OCI-LY7 (cell line): ENCODE measurements at regions not wholly inside any gene's neighbourhood (a gene's known extent, or its start where the extent isn't known, plus 50 kb on each side); places are given as distances from the start of the nearest gene placed in this dataset.

Source experiments
- BruUV-seq: library from RNA; stranded (reverse); fragments of 400-500 nt; replicated peaks from 2 replicates; lab custom pipeline; 2021; lab: Mats Ljungman, UMichigan
- CTCF ChIA-PET: fragments of 300-600 bp; sonication (Branson Sonifier 250); formaldehyde crosslinking; loops from one replicate; lab custom pipeline; 2022; ENCODE audit warnings: antibody characterized with exemption; ENCODE audit not compliant: unreplicated experiment; lab: Charles Lee
- POLR2A ChIA-PET: fragments of 300-600 bp; sonication (Branson Sonifier 250); formaldehyde crosslinking; loops from one replicate; lab custom pipeline; 2022; ENCODE audit warnings: antibody characterized with exemption; lab: Charles Lee
- DNase-seq: peaks from one replicate; pipeline ENCODE4 v3.0.0-alpha.2; 2015; ENCODE audit warnings: low spot score
- H2AFZ ChIP-seq: fragments of 200-600 bp; sonication (generic), shearing (Covaris generic); 2 replicates; pipeline ENCODE4 v1.6.1; 2014; ENCODE audit warnings: mild to moderate bottlenecking, antibody characterized with exemption, low read length, moderate library complexity
- H3K27ac ChIP-seq: fragments of 200-600 bp; sonication (generic); 2 replicates; pipeline ENCODE4 v1.5.1; 2014; ENCODE audit warnings: mixed run types, low read depth, mild to moderate bottlenecking, moderate library complexity, low read length, inconsistent platforms; ENCODE audit not compliant: poor library complexity, severe bottlenecking
- H3K36me3 ChIP-seq: fragments of 200-600 bp; sonication (generic); 2 replicates; pipeline ENCODE4 v1.6.1; 2014; ENCODE audit warnings: mild to moderate bottlenecking, antibody characterized with exemption, low read length, moderate library complexity, mixed read lengths; ENCODE audit not compliant: insufficient read depth
- H3K4me1 ChIP-seq: fragments of 200-600 bp; sonication (generic); 2 replicates; pipeline ENCODE4 v1.5.1; 2014; ENCODE audit warnings: mild to moderate bottlenecking, low read length; ENCODE audit not compliant: insufficient read depth, poor library complexity, severe bottlenecking
- H3K4me2 ChIP-seq: fragments of 200-600 bp; sonication (generic); 2 replicates; pipeline ENCODE4 v1.6.1; 2014; ENCODE audit warnings: mild to moderate bottlenecking, low read length
- H3K4me3 ChIP-seq: fragments of 200-600 bp; sonication (generic); 2 replicates; pipeline ENCODE4 v1.5.1; 2014; ENCODE audit warnings: mild to moderate bottlenecking, low read depth, low read length; ENCODE audit not compliant: poor library complexity, severe bottlenecking
- H3K79me2 ChIP-seq: fragments of 200-600 bp; sonication (generic); 2 replicates; pipeline ENCODE4 v1.6.1; 2016; ENCODE audit warnings: low read depth, mild to moderate bottlenecking, low read length, moderate library complexity, mixed read lengths; ENCODE audit not compliant: insufficient read depth
- H3K9me2 ChIP-seq: fragments of 200-600 bp; sonication (generic); 2 replicates; pipeline ENCODE4 v1.6.1; 2016; ENCODE audit warnings: mild to moderate bottlenecking, low read length, mixed read lengths; ENCODE audit not compliant: insufficient read depth
- H3K9me3 ChIP-seq: fragments of 200-600 bp; sonication (generic); 2 replicates; pipeline ENCODE4 v1.6.1; 2014; ENCODE audit warnings: mild to moderate bottlenecking, mixed run types, low read length, mixed read lengths
- H4K20me1 ChIP-seq: fragments of 200-600 bp; sonication (generic); 2 replicates; pipeline ENCODE4 v1.6.1; 2014; ENCODE audit warnings: mild to moderate bottlenecking, antibody characterized with exemption, low read length, moderate library complexity, mixed read lengths; ENCODE audit not compliant: insufficient read depth
- EZH2phosphoT487 ChIP-seq: fragments of 200-600 bp; sonication (generic); IDR thresholded peaks from 2 replicates; pipeline ENCODE4 v1.6.1; 2018; ENCODE audit warnings: low read depth, borderline replicate concordance, mild to moderate bottlenecking, mixed run types, antibody characterized with exemption, low read length, moderate library complexity, mixed read lengths
- intact Hi-C: fragments of 100-400 bp; cut with micrococcal nuclease; formaldehyde crosslinking; loops from one replicate; pipeline ENCODE4 v1.10.0; 2022; ENCODE audit not compliant: unreplicated experiment
- TF ChIP-seq, protein P1 (sequence below): fragments of 200-600 bp; sonication (generic); conservative IDR thresholded peaks from 2 replicates; pipeline ENCODE4 v1.5.1; 2014; ENCODE audit warnings: mild to moderate bottlenecking, antibody characterized with exemption, low read length, moderate library complexity, mixed read lengths

DNA sequence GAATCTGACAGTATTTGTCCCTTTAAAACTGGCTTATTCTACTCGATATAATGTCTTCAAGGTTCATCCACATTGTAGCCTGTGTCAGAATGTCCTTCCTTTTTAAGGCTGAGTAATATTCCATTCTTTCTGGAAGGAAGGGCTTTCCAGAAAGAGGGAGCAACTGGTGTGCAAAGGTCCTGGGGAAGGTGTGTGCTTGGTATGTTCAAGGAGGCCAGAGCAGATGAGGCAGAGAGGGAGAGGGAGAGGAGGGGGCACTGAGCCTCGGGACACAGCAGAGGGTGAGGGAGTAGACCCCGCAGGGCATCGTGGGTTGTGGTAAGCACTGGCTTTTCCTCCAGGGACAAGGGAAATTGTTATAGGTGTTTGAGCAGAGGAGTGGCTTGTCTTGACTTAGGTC is 90.9 kb upstream of the NCOR2 start:
- TF ChIP-seq, protein P1, sequence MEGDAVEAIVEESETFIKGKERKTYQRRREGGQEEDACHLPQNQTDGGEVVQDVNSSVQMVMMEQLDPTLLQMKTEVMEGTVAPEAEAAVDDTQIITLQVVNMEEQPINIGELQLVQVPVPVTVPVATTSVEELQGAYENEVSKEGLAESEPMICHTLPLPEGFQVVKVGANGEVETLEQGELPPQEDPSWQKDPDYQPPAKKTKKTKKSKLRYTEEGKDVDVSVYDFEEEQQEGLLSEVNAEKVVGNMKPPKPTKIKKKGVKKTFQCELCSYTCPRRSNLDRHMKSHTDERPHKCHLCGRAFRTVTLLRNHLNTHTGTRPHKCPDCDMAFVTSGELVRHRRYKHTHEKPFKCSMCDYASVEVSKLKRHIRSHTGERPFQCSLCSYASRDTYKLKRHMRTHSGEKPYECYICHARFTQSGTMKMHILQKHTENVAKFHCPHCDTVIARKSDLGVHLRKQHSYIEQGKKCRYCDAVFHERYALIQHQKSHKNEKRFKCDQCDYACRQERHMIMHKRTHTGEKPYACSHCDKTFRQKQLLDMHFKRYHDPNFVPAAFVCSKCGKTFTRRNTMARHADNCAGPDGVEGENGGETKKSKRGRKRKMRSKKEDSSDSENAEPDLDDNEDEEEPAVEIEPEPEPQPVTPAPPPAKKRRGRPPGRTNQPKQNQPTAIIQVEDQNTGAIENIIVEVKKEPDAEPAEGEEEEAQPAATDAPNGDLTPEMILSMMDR = no peak
- no peak for TF ChIP-seq EZH2phosphoT487
- no TSS peak for BruUV-seq

DNA sequence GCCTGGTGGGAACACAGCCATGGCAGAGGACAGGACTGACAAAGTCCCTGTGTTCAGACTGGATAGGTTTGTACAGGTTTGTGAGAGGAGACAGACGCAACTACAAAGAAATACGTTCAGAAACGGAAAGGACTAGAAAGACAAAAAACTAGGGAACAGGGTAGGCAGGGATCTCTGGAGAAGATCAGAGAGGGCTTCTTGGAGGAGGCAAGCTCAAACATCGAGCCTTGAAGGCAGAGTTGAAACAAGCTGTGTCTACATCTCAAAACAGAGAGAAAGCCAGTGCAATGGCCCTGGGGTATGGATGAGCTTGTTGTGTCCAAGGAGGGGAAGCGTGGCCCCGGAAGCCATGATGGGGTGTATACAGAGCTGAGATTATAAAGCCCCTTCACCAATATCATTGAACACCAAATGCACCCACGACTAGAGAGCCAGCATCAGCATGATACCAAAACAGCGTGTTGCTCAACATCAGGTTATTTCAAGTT is 89.6 kb upstream of the NCOR2 start:
- ChIA-PET POLR2A (interaction anchor here (1.1 kb wide), 1 partner anchor 10 kb away, joined by 3 read pairs; no protein-coding TSS in a partner anchor), CTCF (no interaction called here)
- H3K4me2 ChIP-seq = no peak overlapping the region
- no peaks in the 10 kb centered on the region for H3K36me3 ChIP-seq
- no TSS peak for BruUV-seq
- H2AFZ ChIP-seq = no peak overlapping the region
- no peaks in the 10 kb centered on the region for H4K20me1 ChIP-seq
- H3K4me3 ChIP-seq = no peak overlapping the region
- DNase-seq = no peak
- TF ChIP-seq, protein P1 = no peak
- intact Hi-C loops = no loop called here
- H3K9me2 ChIP-seq = no peaks in the 10 kb centered on the region
- H3K9me3 ChIP-seq = no peaks in the 10 kb centered on the region
- H3K4me1 ChIP-seq = no peaks in the 10 kb centered on the region
- no peaks in the 10 kb centered on the region for H3K79me2 ChIP-seq
- H3K27ac ChIP-seq = no peak overlapping the region

More for the DNA sequence above, 90.9 kb upstream of the NCOR2 start:
- Histone ChIP-seq H2AFZ (no peak overlapping the region), H3K27ac (no peak overlapping the region), H3K79me2 (no peaks in the 10 kb centered on the region), H3K9me3 (no peaks in the 10 kb centered on the region), H3K4me2 (no peak overlapping the region), H3K36me3 (no peaks in the 10 kb centered on the region), H3K4me1 (no peaks in the 10 kb centered on the region), H3K4me3 (no peak overlapping the region), H4K20me1 (no peaks in the 10 kb centered on the region), H3K9me2 (no peaks in the 10 kb centered on the region)
- DNase-seq = no peak
- intact Hi-C loops = no loop called here
- CTCF ChIA-PET = no interaction called here
- POLR2A ChIA-PET = interaction anchor here (1.1 kb wide), 1 partner anchor 8 kb away, joined by 3 read pairs; no protein-coding TSS in a partner anchor

DNA sequence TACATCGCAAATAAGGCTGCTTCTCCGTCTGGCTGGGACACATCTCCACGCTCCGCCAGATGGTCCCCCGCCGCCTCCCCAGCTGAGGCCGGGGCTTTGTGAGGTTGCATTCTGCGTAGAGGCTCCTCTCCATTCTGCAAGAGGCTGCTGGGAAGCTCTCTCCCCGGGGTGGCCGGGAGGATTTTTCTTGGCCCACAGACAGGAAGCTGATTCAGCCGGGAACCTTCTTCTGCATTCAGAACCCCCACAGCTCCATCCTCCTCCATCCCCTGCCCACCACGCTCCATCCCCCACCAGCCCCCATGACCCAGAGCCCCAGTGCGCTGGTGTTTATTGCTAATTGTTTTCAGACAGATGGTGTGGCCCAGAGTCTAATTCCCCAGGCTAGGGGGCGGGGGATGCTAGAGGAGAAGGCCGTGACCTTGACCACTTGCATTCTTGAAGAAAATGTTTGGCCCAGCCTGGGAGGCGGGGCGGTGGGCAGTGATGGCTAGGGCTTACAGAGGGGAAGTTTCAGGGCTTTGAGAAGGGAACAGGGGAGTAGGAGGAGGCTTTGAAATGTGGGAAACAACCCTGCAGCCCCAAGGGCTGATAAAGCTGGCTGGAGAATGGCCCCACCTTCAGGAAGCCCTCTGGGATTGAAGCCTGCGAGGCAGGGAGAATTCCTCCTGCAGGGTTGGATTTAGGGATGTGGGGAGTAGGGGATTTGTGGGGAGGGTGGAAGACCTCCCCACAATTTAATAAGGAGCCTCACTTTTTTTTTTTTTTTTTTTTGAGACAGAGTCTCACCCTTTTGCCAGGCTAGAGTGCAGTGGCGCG is 88.5 kb upstream of the NCOR2 start:
- no peak overlapping the region for H3K4me3 ChIP-seq
- H3K9me3 ChIP-seq = no peaks in the 10 kb centered on the region
- H4K20me1 ChIP-seq = no peaks in the 10 kb centered on the region
- H3K36me3 ChIP-seq = no peaks in the 10 kb centered on the region
- DNase-seq = no peak
- H3K27ac ChIP-seq = no peak overlapping the region
- POLR2A ChIA-PET = interaction anchor here (0.9 kb wide), 1 partner anchor 93 kb away, joined by 3 read pairs; no protein-coding TSS in a partner anchor
- BruUV-seq = no TSS peak
- no peak for TF ChIP-seq EZH2phosphoT487
- TF ChIP-seq, protein P1 = no peak
- H2AFZ ChIP-seq = no peak overlapping the region
- no peaks in the 10 kb centered on the region for H3K9me2 ChIP-seq
- H3K79me2 ChIP-seq = no peaks in the 10 kb centered on the region
- CTCF ChIA-PET = no interaction called here
- no peak overlapping the region for H3K4me2 ChIP-seq
- intact Hi-C loops = no loop called here
- H3K4me1 ChIP-seq = no peaks in the 10 kb centered on the region
